Neuronal stem cell (in vitro differentiated cells): ENCODE measurements at regions not wholly inside any gene's neighbourhood (a gene's known extent, or its start where the extent isn't known, plus 50 kb on each side); places are given as distances from the start of the nearest gene placed in this dataset.
A peak's percentile ranks its signal among the peaks of the same experiment; 100 is the strongest.

Experiments
- DNase-seq: peaks from one replicate; pipeline ENCODE4 v3.0.0-alpha.2; 2013; ENCODE audit warnings: low spot score
- H2AFZ ChIP-seq: one replicate; pipeline ENCODE4 v1.6.1; 2013; ENCODE audit warnings: mild to moderate bottlenecking, low read length, inconsistent platforms
- H2AK5ac ChIP-seq: 2 replicates; pipeline ENCODE4 v1.6.1; 2013; ENCODE audit warnings: low read depth, mild to moderate bottlenecking, inconsistent platforms, low read length, moderate library complexity, mixed read lengths
- H2BK120ac ChIP-seq: 2 replicates; pipeline ENCODE4 v1.6.1; 2013; ENCODE audit warnings: low read depth, mild to moderate bottlenecking, inconsistent platforms, low read length, moderate library complexity, mixed read lengths
- H2BK12ac ChIP-seq: one replicate; pipeline ENCODE4 v1.6.1; 2013; ENCODE audit warnings: low read length, inconsistent platforms
- H2BK15ac ChIP-seq: 2 replicates; pipeline ENCODE4 v1.6.1; 2013; ENCODE audit warnings: mild to moderate bottlenecking, low read length, inconsistent platforms, mixed read lengths
- H2BK5ac ChIP-seq: one replicate; pipeline ENCODE4 v1.6.1; 2013; ENCODE audit warnings: inconsistent platforms, mild to moderate bottlenecking, low read length, moderate library complexity
- H3K14ac ChIP-seq: one replicate; pipeline ENCODE4 v1.6.1; 2013; ENCODE audit warnings: low read length, inconsistent platforms
- H3K18ac ChIP-seq: 2 replicates; pipeline ENCODE4 v1.6.1; 2013; ENCODE audit warnings: low read length, inconsistent platforms
- H3K23ac ChIP-seq: 2 replicates; pipeline ENCODE4 v1.6.1; 2013; ENCODE audit warnings: low read depth, mild to moderate bottlenecking, mixed read lengths, low read length, inconsistent platforms; ENCODE audit not compliant: poor library complexity
- H3K27ac ChIP-seq: replicated peaks from 3 replicates; pipeline ENCODE4 v1.5.1; 2013; ENCODE audit warnings: low read length, inconsistent platforms
- H3K27me3 ChIP-seq, 3 experiments: 2 replicates each; pipeline ENCODE4 v1.6.1; 2013; ENCODE audit warnings: low read length in 3 of 3, mild to moderate bottlenecking in 2 of 3, inconsistent platforms in 1 of 3, low read depth in 1 of 3, mixed read lengths in 1 of 3, moderate library complexity in 1 of 3; ENCODE audit not compliant: control insufficient read depth in 3 of 3, insufficient read depth in 3 of 3
- H3K36me3 ChIP-seq, 2 donors: replicated peaks in 1 of 2; 2 replicates each; pipeline ENCODE4 v1.6.1; 2013; ENCODE audit warnings: low read length in 2 of 2; ENCODE audit not compliant: control insufficient read depth in 2 of 2, insufficient read depth in 2 of 2
- H3K4ac ChIP-seq: 2 replicates; pipeline ENCODE4 v1.6.1; 2013; ENCODE audit warnings: inconsistent platforms, mild to moderate bottlenecking, low read length, moderate library complexity
- H3K4me1 ChIP-seq, 2 donors: 1 replicate in 1 of 2; 2 replicates in 1 of 2; pipeline ENCODE4 v1.6.1; 2013; ENCODE audit warnings: low read length in 2 of 2, low read depth in 1 of 2; ENCODE audit not compliant: control insufficient read depth in 2 of 2, insufficient read depth in 1 of 2
- H3K4me2 ChIP-seq: one replicate; pipeline ENCODE4 v1.6.1; 2013; ENCODE audit warnings: mild to moderate bottlenecking, low read length, inconsistent platforms; ENCODE audit not compliant: insufficient read depth, poor library complexity, severe bottlenecking
- H3K4me3 ChIP-seq, 2 donors: 2 replicates each; pipeline ENCODE4 v1.5.1; 2013; ENCODE audit warnings: low read length in 2 of 2, mild to moderate bottlenecking in 2 of 2, inconsistent platforms in 1 of 2, moderate library complexity in 1 of 2
- H3K79me1 ChIP-seq: one replicate; pipeline ENCODE4 v1.6.1; 2013; ENCODE audit warnings: low read depth, mild to moderate bottlenecking, inconsistent platforms, low read length, moderate library complexity
- H3K9ac ChIP-seq: one replicate; pipeline ENCODE4 v1.6.1; 2013; ENCODE audit warnings: mild to moderate bottlenecking, low read depth, low read length, inconsistent platforms; ENCODE audit not compliant: poor library complexity
- H3K9me3 ChIP-seq, 2 donors: replicated peaks in 1 of 2; 2 replicates each; pipeline versions ENCODE3 to v1.6.1; 2013; ENCODE audit warnings: low read length in 2 of 2, mild to moderate bottlenecking in 2 of 2, inconsistent platforms in 1 of 2, low read depth in 1 of 2, mixed read lengths in 1 of 2, moderate library complexity in 1 of 2; ENCODE audit not compliant: control insufficient read depth in 2 of 2, insufficient read depth in 1 of 2
- H4K8ac ChIP-seq: one replicate; pipeline ENCODE4 v1.6.1; 2013; ENCODE audit warnings: low read depth, mild to moderate bottlenecking, inconsistent platforms, low read length, moderate library complexity
- H4K91ac ChIP-seq: one replicate; pipeline ENCODE4 v1.6.1; 2013; ENCODE audit warnings: low read length, low read depth, mild to moderate bottlenecking, inconsistent platforms; ENCODE audit not compliant: poor library complexity
- WGBS, 2 donors: extraction: QIAGEN DNeasy Blood & Tissue Kit; methylation state at CpG; one replicate each; pipeline ENCODE4 v1.1.7; 2013; ENCODE audit warnings: missing lambda C conversion rate in 2 of 2, mixed read lengths in 1 of 2; ENCODE audit not compliant: insufficient read length in 2 of 2, insufficient replicate concordance in 1 of 2; ENCODE audit errors: extremely low coverage in 2 of 2; 5-methylcytosine and 5-hydroxymethylcytosine counted together

GRCh38 chr12:91982946-91983345 is 162.7 kb downstream of the BTG1 start:
- Histone ChIP-seq H2BK5ac (no peak overlapping the region), H3K14ac (no peak overlapping the region), H3K18ac (peak overlapping the region; percentile 60), H4K91ac (no peak overlapping the region), H2BK120ac (no peak overlapping the region), H2AK5ac (no peak overlapping the region), H3K9ac (no peak overlapping the region), H3K27ac (no peak overlapping the region), H2AFZ (no peak overlapping the region), H3K4ac (no peak overlapping the region), H4K8ac (no peak overlapping the region), H3K4me2 (no peak overlapping the region), H3K27me3 (no peaks in the 10 kb centered on the region), H3K4me1 (peaks cover 17 to 22% of the 10 kb centered on the region in 2 donors), H3K23ac (no peak overlapping the region), H3K4me3 (no peak overlapping the region), H3K9me3 (no peaks in the 10 kb centered on the region), H2BK15ac (no peak overlapping the region), H2BK12ac (no peak overlapping the region), H3K79me1 (no peaks in the 10 kb centered on the region), H3K36me3 (no peaks in the 10 kb centered on the region)
- no peak for DNase-seq
- WGBS, 2 donors: no CpG with 5 or more reads among the region's 5 CpGs

GRCh38 chr12:91980389-91980821 is 165.2 kb downstream of the BTG1 start:
- Histone ChIP-seq H2AK5ac (no peak overlapping the region), H3K23ac (no peak overlapping the region), H3K36me3 (no peaks in the 10 kb centered on the region), H2AFZ (no peak overlapping the region), H3K9ac (no peak overlapping the region), H3K79me1 (no peaks in the 10 kb centered on the region), H3K18ac (no peak overlapping the region), H3K9me3 (no peaks in the 10 kb centered on the region), H2BK5ac (no peak overlapping the region), H3K4me2 (no peak overlapping the region), H2BK15ac (no peak overlapping the region), H2BK120ac (no peak overlapping the region), H3K4me1 (peaks cover 5% of the 10 kb centered on the region in 2 donors), H4K8ac (no peak overlapping the region), H3K4ac (no peak overlapping the region), H3K27ac (no peak overlapping the region), H3K27me3 (no peaks in the 10 kb centered on the region), H3K4me3 (no peak overlapping the region), H3K14ac (no peak overlapping the region), H2BK12ac (no peak overlapping the region), H4K91ac (no peak overlapping the region)
- DNase-seq: no peak

DNA sequence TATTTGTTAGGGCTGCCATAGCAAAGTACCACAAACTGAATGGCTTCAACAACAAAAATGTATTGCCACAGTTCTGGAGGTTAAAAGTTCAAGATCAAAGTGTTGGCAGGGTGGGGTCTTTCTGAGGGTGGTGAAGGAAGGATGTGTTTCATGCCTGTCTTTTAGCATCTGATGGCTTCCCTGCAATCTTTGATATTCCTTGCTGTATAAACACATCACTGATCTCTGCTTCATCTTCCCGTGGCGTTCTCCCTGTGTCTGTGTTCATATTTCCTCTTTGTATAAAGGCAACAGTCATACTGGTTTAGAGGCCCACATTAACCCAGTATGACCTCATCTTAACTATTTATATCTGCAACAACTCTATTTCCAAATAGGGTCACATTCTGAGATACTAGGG is 167.5 kb downstream of the BTG1 start:
- H3K27ac ChIP-seq: no peak overlapping the region
- no peak overlapping the region for H2BK120ac ChIP-seq
- WGBS, 2 donors: no CpG with 5 or more reads among the region's 2 CpGs
- no peak overlapping the region for H2AK5ac ChIP-seq
- no peak overlapping the region for H2AFZ ChIP-seq
- no peaks in the 10 kb centered on the region for H3K27me3 ChIP-seq
- no peaks in the 10 kb centered on the region for H3K4me1 ChIP-seq
- H3K36me3 ChIP-seq: no peaks in the 10 kb centered on the region
- no peak overlapping the region for H3K9ac ChIP-seq
- no peak overlapping the region for H2BK5ac ChIP-seq
- no peak overlapping the region for H4K8ac ChIP-seq
- H3K18ac ChIP-seq: no peak overlapping the region
- no peak overlapping the region for H3K14ac ChIP-seq
- no peak overlapping the region for H3K4me2 ChIP-seq
- no peak overlapping the region for H3K23ac ChIP-seq
- no peaks in the 10 kb centered on the region for H3K9me3 ChIP-seq
- no peak overlapping the region for H3K4ac ChIP-seq
- H2BK12ac ChIP-seq: no peak overlapping the region
- no peaks in the 10 kb centered on the region for H3K79me1 ChIP-seq
- H4K91ac ChIP-seq: no peak overlapping the region
- H2BK15ac ChIP-seq: no peak overlapping the region
- no peak for DNase-seq
- H3K4me3 ChIP-seq: no peak overlapping the region

DNA sequence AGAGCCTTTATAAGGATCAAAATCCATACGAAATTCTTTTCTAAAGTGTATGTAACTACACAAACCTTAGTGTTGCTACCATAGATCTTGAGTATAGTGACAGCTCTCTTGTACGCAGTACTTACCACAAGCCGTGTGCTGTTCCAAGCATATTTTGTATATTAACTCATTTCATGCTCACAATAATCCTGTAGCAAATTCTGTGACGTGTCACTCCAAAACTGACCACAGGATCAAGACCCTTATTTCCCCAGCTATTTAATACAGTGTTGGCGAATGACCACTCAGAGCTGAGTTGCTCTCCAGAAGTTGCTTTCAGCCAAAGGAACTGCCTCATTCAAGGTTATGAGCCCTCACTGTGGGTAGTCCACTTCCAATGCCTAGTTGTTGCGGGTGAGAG is 169.8 kb downstream of the BTG1 start:
- no peak overlapping the region for H2AFZ ChIP-seq
- no peak overlapping the region for H3K4ac ChIP-seq
- DNase-seq: no peak
- no peak overlapping the region for H4K91ac ChIP-seq
- H2BK15ac ChIP-seq: no peak overlapping the region
- peak overlapping the region in 1 of 2 donors; percentile 20 for H3K4me3 ChIP-seq
- H2BK120ac ChIP-seq: no peak overlapping the region
- no peak overlapping the region for H2BK5ac ChIP-seq
- H3K4me1 ChIP-seq: no peaks in the 10 kb centered on the region
- H2AK5ac ChIP-seq: no peak overlapping the region
- no peak overlapping the region for H3K9ac ChIP-seq
- no peak overlapping the region for H3K14ac ChIP-seq
- no peaks in the 10 kb centered on the region for H3K36me3 ChIP-seq
- H3K4me2 ChIP-seq: no peak overlapping the region
- H3K18ac ChIP-seq: no peak overlapping the region
- no peaks in the 10 kb centered on the region for H3K79me1 ChIP-seq
- H3K23ac ChIP-seq: no peak overlapping the region
- no peaks in the 10 kb centered on the region for H3K9me3 ChIP-seq
- no peak overlapping the region for H3K27ac ChIP-seq
- WGBS, 2 donors: no CpG with 5 or more reads among the region's 6 CpGs
- H2BK12ac ChIP-seq: no peak overlapping the region
- no peak overlapping the region for H4K8ac ChIP-seq
- no peaks in the 10 kb centered on the region for H3K27me3 ChIP-seq
